Smooth muscle cell (in vitro differentiated cells): ENCODE measurements at regions not wholly inside any gene's neighbourhood (a gene's known extent, or its start where the extent isn't known, plus 50 kb on each side); places are given as distances from the start of the nearest gene placed in this dataset.
A peak's percentile ranks its signal among the peaks of the same experiment; 100 is the strongest.

Source experiments
- DNase-seq: peaks from one replicate; lab custom pipeline; 2025; ENCODE audit not compliant: unreplicated experiment; lab: John Stamatoyannopoulos, UW
- H2AFZ ChIP-seq: fragments of 200-600 bp; sonication (generic); 2 replicates; pipeline ENCODE4 v1.6.0; 2016; ENCODE audit warnings: antibody characterized with exemption, low read depth, mild to moderate bottlenecking
- H3F3A ChIP-seq: fragments of 200-600 bp; sonication (generic); 2 replicates; pipeline ENCODE4 v1.6.0; 2017; ENCODE audit warnings: antibody characterized with exemption, low read depth
- H3K27ac ChIP-seq: fragments of 200-600 bp; sonication (generic); 2 replicates; pipeline ENCODE4 v1.5.1; 2016; ENCODE audit warnings: low read depth, mild to moderate bottlenecking
- H3K27me3 ChIP-seq: fragments of 200-600 bp; sonication (generic); 2 replicates; pipeline ENCODE4 v1.6.1; 2016; ENCODE audit warnings: low read depth, mild to moderate bottlenecking
- H3K36me3 ChIP-seq: fragments of 200-600 bp; sonication (generic); 2 replicates; pipeline ENCODE4 v1.5.1; 2016; ENCODE audit warnings: low read depth
- H3K4me1 ChIP-seq: fragments of 200-600 bp; sonication (generic); 2 replicates; pipeline ENCODE4 v1.5.1; 2016; ENCODE audit warnings: low read depth
- H3K4me2 ChIP-seq: fragments of 200-600 bp; sonication (generic); 2 replicates; pipeline ENCODE4 v1.6.0; 2016; ENCODE audit warnings: mild to moderate bottlenecking
- H3K4me3 ChIP-seq: fragments of 200-600 bp; sonication (generic); 2 replicates; pipeline ENCODE4 v1.5.1; 2016; ENCODE audit warnings: mild to moderate bottlenecking
- H3K79me2 ChIP-seq: fragments of 200-600 bp; sonication (generic); 2 replicates; pipeline ENCODE4 v1.6.0; 2016; ENCODE audit warnings: low read depth, mild to moderate bottlenecking
- H3K9ac ChIP-seq: fragments of 200-600 bp; sonication (generic); 2 replicates; pipeline ENCODE4 v1.6.0; 2016; ENCODE audit warnings: low read depth
- H3K9me3 ChIP-seq: fragments of 200-600 bp; sonication (generic); replicated peaks from 2 replicates; pipeline ENCODE4 v1.5.1; 2016; ENCODE audit warnings: low read depth
- H4K20me1 ChIP-seq: fragments of 200-600 bp; sonication (generic); 2 replicates; pipeline ENCODE4 v1.6.0; 2016; ENCODE audit warnings: low read depth
- WGBS: methylation state at CpG from one replicate; pipeline ENCODE4 v1.1.7; 2016; ENCODE audit warnings: low lambda C conversion rate; 5-methylcytosine and 5-hydroxymethylcytosine counted together
- TF ChIP-seq, protein P1 (sequence below): fragments of 200-600 bp; sonication (generic); IDR thresholded peaks from 2 replicates; pipeline ENCODE4 v1.5.1; 2017; ENCODE audit warnings: borderline replicate concordance, mild to moderate bottlenecking, antibody characterized with exemption; ENCODE audit not compliant: insufficient read depth, poor library complexity, severe bottlenecking

DNA sequence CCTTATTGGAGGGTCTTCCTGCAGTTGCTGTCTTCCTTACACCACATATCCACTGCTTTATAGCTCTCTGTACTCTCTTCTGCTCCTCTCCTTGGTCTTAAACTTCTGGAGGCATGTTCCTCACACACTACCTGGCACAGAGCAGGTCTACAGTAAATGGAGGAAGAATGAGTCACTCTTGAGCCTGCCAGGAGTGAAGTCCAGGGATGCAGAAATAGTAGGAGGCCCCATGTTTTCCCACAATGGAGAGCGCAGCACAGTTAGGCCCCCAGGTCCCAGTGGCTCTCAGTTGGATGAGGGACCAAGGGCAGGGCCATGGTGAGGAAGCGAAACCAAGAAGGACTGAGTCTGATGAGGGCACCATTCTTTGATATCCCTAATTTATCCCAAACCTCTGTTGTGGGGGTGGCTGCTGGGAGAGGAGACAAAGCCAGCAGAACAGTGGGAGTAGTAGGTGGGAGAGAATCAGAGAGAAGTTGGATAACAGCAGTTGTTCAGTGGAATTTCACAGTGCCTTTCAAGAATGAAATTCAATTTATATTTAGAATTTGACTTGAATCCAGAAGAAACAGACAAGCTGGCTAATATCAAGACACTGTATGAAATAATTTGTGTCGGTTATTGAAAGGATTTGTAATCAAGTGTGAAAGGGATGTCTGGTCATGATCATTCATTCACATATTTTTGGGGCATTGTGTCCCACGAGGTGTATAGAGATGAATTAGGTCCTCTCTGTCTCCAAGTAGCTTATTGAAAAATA lies 187.8 kb downstream of the HIPK3 start:
- no peak for DNase-seq
- WGBS = 95% methylated on average over 4 of the region's 4 CpGs
- peak overlapping the region; percentile 26 for H3K4me2 ChIP-seq
- no peaks in the 10 kb centered on the region for H3K4me1 ChIP-seq
- peaks cover 16% of the 10 kb centered on the region for H3F3A ChIP-seq
- H4K20me1 ChIP-seq = no peaks in the 10 kb centered on the region
- TF ChIP-seq, protein P1, sequence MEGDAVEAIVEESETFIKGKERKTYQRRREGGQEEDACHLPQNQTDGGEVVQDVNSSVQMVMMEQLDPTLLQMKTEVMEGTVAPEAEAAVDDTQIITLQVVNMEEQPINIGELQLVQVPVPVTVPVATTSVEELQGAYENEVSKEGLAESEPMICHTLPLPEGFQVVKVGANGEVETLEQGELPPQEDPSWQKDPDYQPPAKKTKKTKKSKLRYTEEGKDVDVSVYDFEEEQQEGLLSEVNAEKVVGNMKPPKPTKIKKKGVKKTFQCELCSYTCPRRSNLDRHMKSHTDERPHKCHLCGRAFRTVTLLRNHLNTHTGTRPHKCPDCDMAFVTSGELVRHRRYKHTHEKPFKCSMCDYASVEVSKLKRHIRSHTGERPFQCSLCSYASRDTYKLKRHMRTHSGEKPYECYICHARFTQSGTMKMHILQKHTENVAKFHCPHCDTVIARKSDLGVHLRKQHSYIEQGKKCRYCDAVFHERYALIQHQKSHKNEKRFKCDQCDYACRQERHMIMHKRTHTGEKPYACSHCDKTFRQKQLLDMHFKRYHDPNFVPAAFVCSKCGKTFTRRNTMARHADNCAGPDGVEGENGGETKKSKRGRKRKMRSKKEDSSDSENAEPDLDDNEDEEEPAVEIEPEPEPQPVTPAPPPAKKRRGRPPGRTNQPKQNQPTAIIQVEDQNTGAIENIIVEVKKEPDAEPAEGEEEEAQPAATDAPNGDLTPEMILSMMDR = no peak
- H2AFZ ChIP-seq = no peak overlapping the region
- no peaks in the 10 kb centered on the region for H3K9me3 ChIP-seq
- H3K9ac ChIP-seq = no peak overlapping the region
- H3K27me3 ChIP-seq = no peaks in the 10 kb centered on the region
- no peak overlapping the region for H3K4me3 ChIP-seq
- H3K27ac ChIP-seq = peak overlapping the region; percentile 76
- no peaks in the 10 kb centered on the region for H3K79me2 ChIP-seq
- no peaks in the 10 kb centered on the region for H3K36me3 ChIP-seq

DNA sequence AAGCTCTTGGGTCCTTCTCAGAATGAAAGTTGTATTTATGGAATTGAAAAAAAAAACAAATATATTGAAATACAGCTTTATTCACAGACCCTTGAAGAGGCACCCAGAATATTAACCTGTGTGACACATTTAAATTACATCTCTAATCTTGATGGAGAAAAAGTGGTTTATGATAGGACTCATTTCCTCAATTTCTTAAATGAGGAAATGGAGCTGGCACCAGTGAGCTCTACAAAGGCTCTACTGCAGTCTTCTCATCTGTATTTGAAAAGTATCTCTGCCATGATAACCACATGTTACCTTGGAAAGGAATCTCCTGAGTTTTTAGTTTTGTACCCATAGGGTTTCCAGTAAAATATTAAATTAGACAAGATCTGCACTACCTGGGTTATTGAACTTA lies 186.5 kb downstream of the HIPK3 start:
- no peaks in the 10 kb centered on the region for H3K9me3 ChIP-seq
- no peaks in the 10 kb centered on the region for H4K20me1 ChIP-seq
- H3K4me2 ChIP-seq = no peak overlapping the region
- peaks cover 16% of the 10 kb centered on the region for H3F3A ChIP-seq
- H3K27ac ChIP-seq = no peak overlapping the region
- H3K4me1 ChIP-seq = no peaks in the 10 kb centered on the region
- no peaks in the 10 kb centered on the region for H3K79me2 ChIP-seq
- H3K36me3 ChIP-seq = no peaks in the 10 kb centered on the region
- TF ChIP-seq, protein P1 = no peak
- H2AFZ ChIP-seq = no peak overlapping the region
- no peak for DNase-seq
- no peaks in the 10 kb centered on the region for H3K27me3 ChIP-seq
- no peak overlapping the region for H3K4me3 ChIP-seq
- H3K9ac ChIP-seq = no peak overlapping the region

DNA sequence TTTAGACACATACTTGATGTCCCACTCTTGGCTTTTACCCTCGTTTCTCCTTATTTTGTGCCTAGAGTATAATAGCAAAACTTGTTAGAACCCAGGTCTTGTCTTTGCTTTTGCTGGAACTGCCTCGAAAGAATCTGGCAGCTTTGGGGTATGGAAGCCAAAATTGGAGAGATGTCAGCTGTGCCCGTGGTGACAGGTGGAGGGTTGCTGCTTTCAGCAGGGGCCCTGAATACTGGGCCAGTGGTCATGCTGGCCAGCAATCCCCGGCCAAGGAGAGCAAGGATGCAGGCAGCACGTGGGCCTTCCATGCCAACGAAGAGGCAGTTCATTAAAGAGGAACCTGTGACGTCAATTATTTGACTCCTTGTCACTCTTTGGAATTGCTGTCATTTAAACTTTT lies 181.1 kb downstream of the HIPK3 start:
- Histone ChIP-seq H3K27me3 (no peaks in the 10 kb centered on the region), H3K36me3 (no peaks in the 10 kb centered on the region), H4K20me1 (no peaks in the 10 kb centered on the region), H3K4me2 (no peak overlapping the region), H3K9me3 (no peaks in the 10 kb centered on the region), H2AFZ (no peak overlapping the region), H3K4me1 (no peaks in the 10 kb centered on the region), H3K27ac (no peak overlapping the region), H3K4me3 (no peak overlapping the region), H3K79me2 (no peaks in the 10 kb centered on the region), H3F3A (no peaks in the 10 kb centered on the region), H3K9ac (no peak overlapping the region)
- WGBS = 93% methylated on average over 7 of the region's 7 CpGs
- TF ChIP-seq, protein P1 = no peak
- no peak for DNase-seq

DNA sequence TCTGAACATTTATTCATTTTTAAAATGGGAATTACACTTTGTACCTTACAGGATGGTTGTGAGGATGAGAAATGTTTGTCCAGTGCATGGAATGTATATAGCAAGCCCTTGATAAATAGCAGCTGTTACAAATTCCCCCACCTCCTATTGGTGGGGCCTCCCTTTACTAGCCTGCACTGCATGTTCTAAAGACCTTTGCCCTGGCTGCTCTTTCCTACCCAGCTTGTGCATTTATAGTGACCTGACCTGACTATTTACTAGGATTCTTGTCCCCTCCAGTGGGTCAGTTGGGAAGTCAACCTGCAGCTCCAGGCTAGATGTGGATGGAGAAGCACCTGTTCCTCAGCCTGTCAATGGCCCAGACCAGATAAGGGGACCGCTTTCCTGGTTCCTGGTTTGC lies 180.3 kb downstream of the HIPK3 start:
- no peaks in the 10 kb centered on the region for H4K20me1 ChIP-seq
- H3K4me1 ChIP-seq = no peaks in the 10 kb centered on the region
- H3K79me2 ChIP-seq = no peaks in the 10 kb centered on the region
- no peak for DNase-seq
- TF ChIP-seq, protein P1 = no peak
- H3K27me3 ChIP-seq = no peaks in the 10 kb centered on the region
- H3K36me3 ChIP-seq = no peaks in the 10 kb centered on the region
- no peaks in the 10 kb centered on the region for H3K9me3 ChIP-seq
- H2AFZ ChIP-seq = no peak overlapping the region
- H3K4me3 ChIP-seq = no peak overlapping the region
- no peak overlapping the region for H3K4me2 ChIP-seq
- H3K27ac ChIP-seq = no peak overlapping the region
- H3F3A ChIP-seq = no peaks in the 10 kb centered on the region
- H3K9ac ChIP-seq = no peak overlapping the region
- 88% methylated on average over 1 of the region's 1 CpG for WGBS
